T-helper 2 cell treated with Interferon-gamma antibody and Interleukin-4, amounts not matched to agents 5 μg/mL and 100 μg/mL, for 36 hours (primary cell): ENCODE measurements at regions not wholly inside any gene's neighbourhood (a gene's known extent, or its start where the extent isn't known, plus 50 kb on each side); places are given as distances from the start of the nearest gene placed in this dataset.

Experiments
- DNase-seq: peaks from one replicate; pipeline ENCODE4 v3.0.0; 2021; ENCODE audit warnings: low spot score
- H3K27ac Mint-ChIP-seq: one replicate; pipeline ENCODE4 v1.8.0; 2021; ENCODE audit warnings: mild to moderate bottlenecking, mixed read lengths
- H3K27me3 Mint-ChIP-seq: one replicate; pipeline ENCODE4 v1.8.0; 2021; ENCODE audit warnings: low read depth, mixed read lengths
- H3K36me3 Mint-ChIP-seq: one replicate; pipeline ENCODE4 v1.8.0; 2021; ENCODE audit warnings: low read depth, mixed read lengths
- H3K4me1 Mint-ChIP-seq: one replicate; pipeline ENCODE4 v1.8.0; 2021; ENCODE audit warnings: low read depth, mixed read lengths
- H3K4me3 Mint-ChIP-seq: one replicate; pipeline ENCODE4 v1.8.0; 2022; ENCODE audit warnings: mild to moderate bottlenecking, moderate library complexity, mixed read lengths
- H3K9me3 Mint-ChIP-seq: one replicate; pipeline ENCODE4 v1.8.0; 2021; ENCODE audit warnings: mixed read lengths

DNA sequence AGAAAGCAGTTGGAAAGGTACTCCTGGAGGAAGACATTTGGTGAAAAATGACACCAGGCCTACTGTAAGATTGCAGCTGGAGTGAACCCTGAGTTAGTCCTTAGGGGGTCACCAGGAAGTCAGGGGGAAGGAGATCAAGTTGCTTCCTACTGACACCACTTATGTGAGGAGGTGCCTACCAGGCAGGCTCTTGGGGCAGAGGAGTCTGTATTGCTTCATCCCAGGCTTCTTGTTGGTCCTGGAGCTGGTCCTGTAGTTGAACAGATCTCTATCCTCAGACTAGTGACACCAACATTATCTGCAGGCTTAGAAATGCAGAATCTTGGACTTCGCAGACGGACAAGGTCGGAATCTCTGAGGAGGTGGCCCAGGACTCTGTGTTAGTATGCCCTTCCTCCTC is 116.0 kb upstream of the ARGLU1 start:
- no peaks in the 10 kb centered on the region for H3K36me3 Mint-ChIP-seq
- no peaks in the 10 kb centered on the region for H3K4me1 Mint-ChIP-seq

DNA sequence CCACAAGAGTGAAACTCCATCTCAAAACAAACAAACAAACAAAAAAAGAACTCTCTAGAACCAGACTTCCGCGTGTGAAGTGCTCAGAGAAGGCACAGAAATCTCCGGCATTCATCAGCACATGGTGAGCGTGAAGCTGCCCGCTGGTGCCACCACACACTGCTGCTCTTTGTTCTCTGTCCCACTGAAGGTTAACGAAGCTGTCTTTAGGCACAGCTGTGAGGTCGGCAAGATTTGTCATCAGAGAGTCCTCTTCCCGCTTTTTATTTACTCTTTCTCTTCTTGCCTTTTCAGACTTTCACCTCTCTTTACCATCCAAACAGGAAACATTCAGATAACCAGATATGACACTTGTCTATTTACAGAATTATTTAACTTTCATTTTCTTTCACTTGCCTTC is 115.2 kb upstream of the ARGLU1 start:
- H3K4me1 Mint-ChIP-seq = no peaks in the 10 kb centered on the region
- no peak overlapping the region for H3K4me3 Mint-ChIP-seq
- no peaks in the 10 kb centered on the region for H3K36me3 Mint-ChIP-seq
- no peak for DNase-seq
- H3K27ac Mint-ChIP-seq = no peak overlapping the region
- no peaks in the 10 kb centered on the region for H3K9me3 Mint-ChIP-seq
- no peaks in the 10 kb centered on the region for H3K27me3 Mint-ChIP-seq

More for the DNA sequence above, 116.0 kb upstream of the ARGLU1 start:
- DNase-seq = no peak
- no peak overlapping the region for H3K4me3 Mint-ChIP-seq
- H3K9me3 Mint-ChIP-seq = no peaks in the 10 kb centered on the region
- H3K27me3 Mint-ChIP-seq = no peaks in the 10 kb centered on the region
- H3K27ac Mint-ChIP-seq = no peak overlapping the region

DNA sequence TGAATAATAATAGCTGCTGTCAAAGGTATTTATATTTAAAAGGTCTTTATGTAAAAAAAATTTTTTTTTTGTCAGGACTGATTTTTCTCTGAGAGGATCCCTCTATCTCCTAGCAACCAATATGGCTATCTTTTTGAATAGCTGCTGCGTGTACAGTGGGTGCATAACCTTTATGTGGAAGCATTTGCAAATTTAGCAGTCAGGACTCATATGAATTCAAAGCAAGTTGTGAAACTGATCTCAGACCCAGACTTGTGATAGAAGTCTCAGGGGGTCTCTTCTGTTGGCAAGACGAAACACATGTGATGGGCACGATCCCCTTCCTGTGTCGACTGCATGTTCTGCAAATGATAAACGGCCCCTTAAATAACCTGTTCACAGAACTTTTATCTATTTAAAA is 114.1 kb upstream of the ARGLU1 start:
- H3K27me3 Mint-ChIP-seq = no peaks in the 10 kb centered on the region
- no peak for DNase-seq
- no peaks in the 10 kb centered on the region for H3K36me3 Mint-ChIP-seq
- H3K27ac Mint-ChIP-seq = no peak overlapping the region
- no peaks in the 10 kb centered on the region for H3K4me1 Mint-ChIP-seq
- H3K9me3 Mint-ChIP-seq = no peaks in the 10 kb centered on the region
- H3K4me3 Mint-ChIP-seq = no peak overlapping the region

DNA sequence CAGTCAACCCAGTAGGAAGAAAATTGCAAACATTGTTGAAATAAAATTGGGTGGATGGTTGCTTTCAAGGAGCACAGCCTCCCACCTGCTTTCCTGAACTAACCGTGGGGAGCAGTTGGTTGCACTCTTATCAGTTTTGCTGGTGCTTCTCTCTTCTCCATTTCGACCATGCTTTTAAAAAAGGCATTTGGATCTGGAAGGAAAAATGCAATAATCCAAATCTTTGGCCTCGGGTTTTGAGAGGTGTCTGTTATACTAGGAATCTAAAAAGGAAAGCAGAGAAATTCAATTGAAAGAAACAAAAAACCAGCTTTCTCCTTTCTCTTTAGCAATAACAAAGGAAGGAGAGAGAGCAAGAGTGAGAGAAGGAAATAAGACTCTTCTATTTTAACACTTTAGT is 113.6 kb upstream of the ARGLU1 start:
- DNase-seq = no peak
- no peaks in the 10 kb centered on the region for H3K9me3 Mint-ChIP-seq
- no peak overlapping the region for H3K4me3 Mint-ChIP-seq
- H3K27me3 Mint-ChIP-seq = no peaks in the 10 kb centered on the region
- H3K27ac Mint-ChIP-seq = no peak overlapping the region
- no peaks in the 10 kb centered on the region for H3K4me1 Mint-ChIP-seq
- H3K36me3 Mint-ChIP-seq = no peaks in the 10 kb centered on the region

DNA sequence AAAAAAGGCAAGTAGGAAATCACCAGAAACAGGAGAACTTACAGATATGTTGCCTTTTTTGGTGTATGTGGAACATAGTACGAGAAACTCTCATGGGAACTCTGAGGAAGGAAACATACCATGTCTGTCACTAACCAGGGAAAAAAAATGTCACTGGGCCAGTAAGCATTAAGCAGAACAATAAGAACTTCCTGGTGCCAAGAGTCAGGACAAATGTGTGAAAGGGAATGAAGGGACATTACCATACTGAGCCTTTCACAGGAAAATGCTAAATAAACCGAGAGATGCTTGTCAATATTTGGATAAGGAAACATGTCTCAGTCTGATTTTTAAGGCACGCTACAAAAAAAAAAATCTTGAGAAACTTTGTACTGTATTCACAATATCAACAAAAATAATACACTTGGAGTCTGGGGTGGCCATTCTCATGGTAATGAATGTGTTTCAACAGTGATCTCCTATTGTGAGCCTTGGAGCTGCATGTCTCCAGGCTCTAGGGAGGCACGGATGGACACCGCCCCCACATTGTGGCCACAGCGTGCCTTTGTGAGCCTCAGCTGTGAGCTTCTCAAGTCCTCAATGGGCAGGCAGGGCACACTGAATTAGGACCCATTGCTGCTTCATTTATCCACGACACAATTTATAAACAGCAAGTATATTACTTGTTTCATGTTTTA is 113.0 kb upstream of the ARGLU1 start:
- H3K9me3 Mint-ChIP-seq = no peaks in the 10 kb centered on the region
- no peaks in the 10 kb centered on the region for H3K4me1 Mint-ChIP-seq
- DNase-seq = no peak
- H3K27me3 Mint-ChIP-seq = no peaks in the 10 kb centered on the region
- H3K4me3 Mint-ChIP-seq = no peak overlapping the region
- no peak overlapping the region for H3K27ac Mint-ChIP-seq
- H3K36me3 Mint-ChIP-seq = no peaks in the 10 kb centered on the region

DNA sequence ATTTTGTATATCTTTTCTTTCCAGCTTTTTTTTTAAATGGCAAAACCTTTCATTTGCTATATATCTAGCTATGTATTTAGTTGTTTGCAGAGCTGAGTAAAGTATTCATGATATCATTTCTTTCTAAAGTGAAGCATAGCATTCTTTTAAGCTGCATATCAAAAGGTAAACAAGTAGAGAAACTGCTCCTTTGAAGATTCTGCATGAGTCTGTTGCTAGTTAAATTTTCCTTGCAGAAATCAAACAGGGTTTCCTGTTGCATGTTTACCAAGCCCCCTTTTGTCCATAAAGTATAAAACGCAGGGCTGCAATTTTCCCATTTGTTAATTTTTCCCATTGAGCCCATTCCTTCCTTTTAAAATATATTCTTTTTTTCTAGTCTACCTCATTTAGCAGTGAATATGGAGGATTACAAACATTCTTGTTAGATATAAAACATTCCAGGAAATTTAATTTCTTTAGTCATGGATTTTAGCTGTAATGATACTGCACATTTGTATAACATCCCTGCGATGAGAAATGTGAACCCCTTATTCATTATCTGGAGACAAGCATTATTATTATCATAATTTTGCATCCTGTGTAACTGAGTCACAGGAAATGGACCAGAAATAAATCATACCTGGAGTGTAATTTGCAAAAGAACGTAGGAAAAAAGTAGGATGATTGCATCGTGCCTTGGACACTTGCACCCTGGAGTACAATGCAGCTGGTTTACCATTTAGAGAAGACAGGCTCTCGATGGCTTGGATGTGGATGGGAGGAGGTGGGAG is 110.9 kb upstream of the ARGLU1 start:
- no peak for DNase-seq
- H3K9me3 Mint-ChIP-seq = no peaks in the 10 kb centered on the region
- H3K36me3 Mint-ChIP-seq = no peaks in the 10 kb centered on the region
- H3K4me1 Mint-ChIP-seq = no peaks in the 10 kb centered on the region
- no peak overlapping the region for H3K4me3 Mint-ChIP-seq
- H3K27me3 Mint-ChIP-seq = no peaks in the 10 kb centered on the region
- H3K27ac Mint-ChIP-seq = no peak overlapping the region

DNA sequence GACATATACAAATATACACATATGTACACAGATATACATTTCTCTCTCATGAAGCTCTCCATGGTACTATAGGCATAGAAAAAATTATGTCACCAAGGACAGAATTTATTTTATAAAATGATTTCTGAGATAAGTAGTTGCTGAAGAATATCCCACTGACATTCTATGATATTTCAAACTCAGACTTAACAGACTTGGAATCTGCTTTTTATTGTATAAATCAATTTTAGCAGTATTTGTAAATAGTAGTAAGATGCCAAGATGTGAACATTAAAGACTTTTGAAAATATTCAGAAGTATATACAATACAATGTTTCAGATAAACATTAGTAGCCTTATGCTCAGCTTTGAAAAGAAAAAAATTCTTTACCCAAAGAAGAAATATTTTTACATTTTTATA is 107.4 kb upstream of the ARGLU1 start:
- H3K4me1 Mint-ChIP-seq = no peaks in the 10 kb centered on the region
- H3K27me3 Mint-ChIP-seq = no peaks in the 10 kb centered on the region
- H3K36me3 Mint-ChIP-seq = no peaks in the 10 kb centered on the region
- DNase-seq = no peak
- no peaks in the 10 kb centered on the region for H3K9me3 Mint-ChIP-seq
- H3K4me3 Mint-ChIP-seq = no peak overlapping the region
- no peak overlapping the region for H3K27ac Mint-ChIP-seq

DNA sequence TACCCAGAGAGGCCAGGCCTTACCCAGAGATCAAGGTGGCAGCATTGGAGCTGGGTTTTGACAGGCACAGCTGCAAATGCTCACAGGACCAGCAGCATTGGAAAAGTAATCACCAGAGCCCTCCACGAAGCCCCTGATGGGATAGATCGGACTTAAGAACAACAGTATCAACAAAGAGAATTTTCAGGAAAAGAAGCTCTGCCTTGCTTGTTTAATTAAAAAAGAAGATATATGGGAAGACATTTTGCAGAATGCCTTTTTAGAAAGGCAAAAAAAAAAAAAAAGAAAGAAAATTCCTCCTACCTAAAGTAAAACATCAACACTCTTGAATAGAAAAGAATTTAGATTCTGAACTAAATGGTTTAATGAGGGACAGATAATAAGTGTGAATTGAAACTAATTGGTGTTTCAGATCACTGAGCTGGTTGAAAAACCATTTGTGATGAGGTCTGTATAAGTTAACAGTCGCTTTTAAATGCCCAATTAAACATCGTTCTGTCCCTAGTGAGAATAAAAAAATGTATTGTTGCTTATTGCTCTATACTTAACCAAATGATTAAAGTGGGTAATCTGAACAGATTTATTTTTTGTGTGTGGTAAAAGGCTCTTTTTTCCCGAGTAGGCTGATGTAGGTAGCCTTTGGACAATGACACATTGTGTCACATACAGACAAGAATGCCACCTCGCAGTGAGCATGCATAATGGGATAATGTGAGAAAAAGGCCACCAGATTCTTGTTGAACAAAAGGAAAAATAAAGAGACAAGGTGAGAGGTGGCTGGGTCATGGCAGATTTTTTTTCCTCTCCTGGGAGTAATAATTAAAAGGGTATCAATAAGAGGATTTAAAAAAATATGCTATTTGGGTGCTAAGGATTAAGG is 93.0 kb upstream of the ARGLU1 start:
- Mint-ChIP-seq H3K36me3 (no peaks in the 10 kb centered on the region), H3K27me3 (no peaks in the 10 kb centered on the region), H3K9me3 (no peaks in the 10 kb centered on the region), H3K4me1 (no peaks in the 10 kb centered on the region), H3K27ac (no peak overlapping the region), H3K4me3 (no peak overlapping the region)
- no peak for DNase-seq

DNA sequence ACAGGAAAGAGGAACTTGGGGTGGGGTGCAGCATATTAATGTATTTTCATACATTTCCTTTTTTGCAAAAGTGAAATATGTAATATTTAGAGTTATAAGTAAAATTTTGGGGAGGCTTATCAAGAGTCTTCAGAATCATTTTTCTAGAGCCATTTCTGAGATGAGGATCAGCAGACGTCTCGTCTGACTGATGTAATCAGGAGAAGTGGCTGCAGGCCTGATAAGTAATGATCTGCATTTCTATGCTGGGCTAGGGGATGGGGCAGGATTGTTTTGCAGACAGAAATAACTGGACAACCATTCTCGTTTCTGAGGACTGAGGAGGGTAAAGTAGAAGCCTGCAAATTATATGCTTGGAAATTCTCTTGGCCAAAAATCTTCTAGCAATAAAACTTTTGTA is 89.2 kb upstream of the ARGLU1 start:
- H3K27me3 Mint-ChIP-seq = no peaks in the 10 kb centered on the region
- H3K9me3 Mint-ChIP-seq = no peaks in the 10 kb centered on the region
- H3K4me1 Mint-ChIP-seq = no peaks in the 10 kb centered on the region
- no peak overlapping the region for H3K27ac Mint-ChIP-seq
- no peaks in the 10 kb centered on the region for H3K36me3 Mint-ChIP-seq
- DNase-seq = no peak
- H3K4me3 Mint-ChIP-seq = no peak overlapping the region

DNA sequence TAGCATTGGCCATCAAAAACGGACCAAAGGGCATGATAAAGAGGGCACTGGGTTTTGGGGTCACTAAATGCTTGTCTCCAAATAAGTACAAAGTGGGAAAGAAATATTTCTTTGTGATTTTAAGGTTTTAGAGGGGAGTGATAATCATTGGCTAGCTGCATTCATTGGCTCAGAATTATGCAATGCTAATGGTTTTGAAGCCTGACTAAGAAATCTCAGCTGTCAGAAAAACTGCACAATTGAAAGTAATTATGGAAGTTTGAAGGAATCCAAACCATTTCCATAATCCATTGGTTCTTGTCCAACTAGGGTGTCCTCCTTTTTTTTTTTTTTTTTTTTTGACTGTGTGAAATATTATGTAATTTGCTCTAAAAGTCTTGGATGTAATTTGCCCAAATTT is 88.2 kb upstream of the ARGLU1 start:
- H3K36me3 Mint-ChIP-seq = no peaks in the 10 kb centered on the region
- no peak overlapping the region for H3K27ac Mint-ChIP-seq
- DNase-seq = no peak
- no peaks in the 10 kb centered on the region for H3K27me3 Mint-ChIP-seq
- no peaks in the 10 kb centered on the region for H3K4me1 Mint-ChIP-seq
- no peak overlapping the region for H3K4me3 Mint-ChIP-seq
- no peaks in the 10 kb centered on the region for H3K9me3 Mint-ChIP-seq

DNA sequence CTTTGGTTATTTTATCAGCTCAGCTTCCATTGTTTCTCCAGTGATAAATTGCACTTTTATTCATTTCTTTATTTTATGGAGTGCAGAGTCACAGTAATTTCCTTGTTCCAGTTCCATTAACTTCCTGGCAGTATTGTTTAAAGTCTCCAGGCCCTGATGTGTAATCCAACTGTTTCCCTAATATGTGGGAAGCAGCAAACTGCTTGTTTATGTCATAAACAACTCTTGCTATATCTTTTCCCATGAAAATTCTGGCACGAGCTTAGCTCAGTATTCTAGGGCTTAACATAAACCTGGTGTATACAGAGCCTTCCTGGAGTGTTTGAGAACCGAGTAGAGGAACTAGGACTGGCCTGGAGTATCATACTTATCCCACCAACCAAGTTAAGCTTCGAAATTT is 83.5 kb upstream of the ARGLU1 start:
- no peak overlapping the region for H3K27ac Mint-ChIP-seq
- H3K4me1 Mint-ChIP-seq = no peaks in the 10 kb centered on the region
- H3K9me3 Mint-ChIP-seq = no peaks in the 10 kb centered on the region
- H3K27me3 Mint-ChIP-seq = no peaks in the 10 kb centered on the region
- H3K4me3 Mint-ChIP-seq = no peak overlapping the region
- H3K36me3 Mint-ChIP-seq = no peaks in the 10 kb centered on the region
- no peak for DNase-seq

DNA sequence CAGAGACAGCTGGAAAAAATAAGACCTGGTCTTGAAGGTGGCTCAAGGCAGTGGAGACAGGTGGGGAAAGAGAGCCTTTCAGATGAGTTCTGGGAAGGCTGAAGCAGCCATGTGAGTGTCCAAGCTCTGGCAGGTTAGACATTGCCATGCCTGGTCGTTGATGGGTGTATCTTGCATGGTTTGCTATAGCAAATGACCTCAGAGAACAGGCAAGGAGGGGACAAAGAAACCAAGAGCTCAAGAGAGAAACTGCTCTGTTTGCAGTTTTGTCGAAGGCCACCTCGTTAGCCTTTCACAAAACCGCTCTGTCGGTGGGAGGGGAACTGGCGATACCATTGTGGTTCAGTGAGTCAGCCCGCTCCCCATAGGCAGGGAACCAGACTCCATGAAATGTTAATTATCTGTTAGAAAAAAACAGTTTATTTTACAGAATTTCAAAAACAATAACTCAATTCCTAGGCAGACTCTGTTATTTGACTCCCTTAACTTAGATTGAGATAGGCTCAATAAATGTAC is 82.8 kb upstream of the ARGLU1 start:
- no peak overlapping the region for H3K27ac Mint-ChIP-seq
- no peaks in the 10 kb centered on the region for H3K36me3 Mint-ChIP-seq
- DNase-seq = no peak
- H3K9me3 Mint-ChIP-seq = no peaks in the 10 kb centered on the region
- no peak overlapping the region for H3K4me3 Mint-ChIP-seq
- no peaks in the 10 kb centered on the region for H3K27me3 Mint-ChIP-seq
- no peaks in the 10 kb centered on the region for H3K4me1 Mint-ChIP-seq

DNA sequence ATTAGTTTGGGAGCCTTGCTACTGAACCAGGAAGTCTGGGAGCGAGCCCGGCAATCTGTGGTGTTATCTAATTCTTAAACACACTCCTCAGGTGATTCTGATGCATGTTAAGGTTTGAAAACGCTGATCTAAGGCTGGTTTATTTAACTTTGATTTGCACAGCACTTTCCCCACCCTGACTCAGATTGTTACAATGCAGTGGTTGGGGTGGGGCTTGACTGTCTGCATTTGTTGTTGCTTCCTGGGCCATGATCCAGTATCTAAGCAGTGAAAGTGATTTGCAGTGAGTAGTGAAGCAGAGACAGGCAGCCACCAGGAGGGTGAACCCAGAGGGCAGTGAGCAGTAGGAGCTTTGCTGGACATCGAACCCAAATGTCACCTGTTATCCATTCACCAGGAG is 81.6 kb upstream of the ARGLU1 start:
- Mint-ChIP-seq H3K4me1 (no peaks in the 10 kb centered on the region), H3K4me3 (no peak overlapping the region), H3K27ac (no peak overlapping the region), H3K9me3 (no peaks in the 10 kb centered on the region), H3K36me3 (no peaks in the 10 kb centered on the region), H3K27me3 (no peaks in the 10 kb centered on the region)
- no peak for DNase-seq

DNA sequence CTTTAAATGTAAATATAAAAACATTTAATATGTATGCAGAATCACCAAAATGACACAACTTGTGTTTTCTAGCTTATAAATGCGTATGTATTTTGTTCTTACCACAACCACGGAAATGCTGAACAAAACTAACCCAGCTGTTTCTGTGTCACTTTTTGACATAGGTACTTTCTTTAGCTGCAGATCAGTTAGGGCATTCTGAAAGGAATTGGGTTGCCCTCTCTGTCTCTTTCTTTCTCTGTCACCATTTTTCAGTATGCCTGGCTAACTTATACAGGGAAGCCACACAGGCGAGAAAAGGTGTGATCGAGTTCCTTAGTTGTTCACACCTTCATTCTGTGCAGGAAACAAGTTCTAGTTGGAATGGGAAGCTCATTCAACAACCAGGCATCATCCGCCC is 72.6 kb upstream of the ARGLU1 start:
- Mint-ChIP-seq H3K9me3 (no peaks in the 10 kb centered on the region), H3K4me1 (no peaks in the 10 kb centered on the region), H3K27me3 (no peaks in the 10 kb centered on the region), H3K4me3 (no peak overlapping the region), H3K36me3 (no peaks in the 10 kb centered on the region), H3K27ac (no peak overlapping the region)
- no peak for DNase-seq
